Neural progenitor cell (in vitro differentiated cells): ENCODE measurements at regions not wholly inside any gene's neighbourhood (a gene's known extent, or its start where the extent isn't known, plus 50 kb on each side); places are given as distances from the start of the nearest gene placed in this dataset.

Source experiments
- EZH2 ChIP-seq: fragments of 200-600 bp; sonication (generic); IDR thresholded peaks from 2 replicates; pipeline ENCODE4 v1.6.1; 2017; ENCODE audit warnings: antibody characterized with exemption, mild to moderate bottlenecking, moderate library complexity
- EZH2phosphoT487 ChIP-seq: fragments of 200-600 bp; sonication (generic); IDR thresholded peaks from 2 replicates; pipeline ENCODE4 v1.6.1; 2017; ENCODE audit warnings: antibody characterized with exemption
- TF ChIP-seq, protein P1 (sequence below): fragments of 200-600 bp; sonication (generic); IDR thresholded peaks from 2 replicates; pipeline ENCODE4 v1.5.1; 2017; ENCODE audit warnings: antibody characterized with exemption, mild to moderate bottlenecking

DNA sequence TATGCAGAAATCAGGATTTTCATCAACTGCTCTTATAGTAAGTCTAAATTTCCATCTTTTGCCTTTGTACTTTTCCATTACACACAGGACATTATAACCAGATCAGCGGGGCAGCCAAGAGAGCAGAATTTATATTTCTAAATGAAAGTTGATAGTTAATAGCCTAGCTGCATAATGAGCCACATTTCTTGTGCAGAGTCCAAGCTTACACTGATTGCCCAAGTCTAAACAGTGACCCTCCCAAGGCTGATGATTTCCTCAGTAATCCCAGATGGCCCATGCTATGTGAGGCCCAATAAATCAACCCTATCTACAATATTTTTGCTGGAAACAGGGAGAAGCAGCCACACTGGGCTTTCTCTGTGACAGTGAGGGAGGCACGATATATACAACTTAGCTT, 475.8 kb upstream of the KCNMB2 start:
- TF ChIP-seq, protein P1, sequence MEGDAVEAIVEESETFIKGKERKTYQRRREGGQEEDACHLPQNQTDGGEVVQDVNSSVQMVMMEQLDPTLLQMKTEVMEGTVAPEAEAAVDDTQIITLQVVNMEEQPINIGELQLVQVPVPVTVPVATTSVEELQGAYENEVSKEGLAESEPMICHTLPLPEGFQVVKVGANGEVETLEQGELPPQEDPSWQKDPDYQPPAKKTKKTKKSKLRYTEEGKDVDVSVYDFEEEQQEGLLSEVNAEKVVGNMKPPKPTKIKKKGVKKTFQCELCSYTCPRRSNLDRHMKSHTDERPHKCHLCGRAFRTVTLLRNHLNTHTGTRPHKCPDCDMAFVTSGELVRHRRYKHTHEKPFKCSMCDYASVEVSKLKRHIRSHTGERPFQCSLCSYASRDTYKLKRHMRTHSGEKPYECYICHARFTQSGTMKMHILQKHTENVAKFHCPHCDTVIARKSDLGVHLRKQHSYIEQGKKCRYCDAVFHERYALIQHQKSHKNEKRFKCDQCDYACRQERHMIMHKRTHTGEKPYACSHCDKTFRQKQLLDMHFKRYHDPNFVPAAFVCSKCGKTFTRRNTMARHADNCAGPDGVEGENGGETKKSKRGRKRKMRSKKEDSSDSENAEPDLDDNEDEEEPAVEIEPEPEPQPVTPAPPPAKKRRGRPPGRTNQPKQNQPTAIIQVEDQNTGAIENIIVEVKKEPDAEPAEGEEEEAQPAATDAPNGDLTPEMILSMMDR: no peak
- TF ChIP-seq EZH2phosphoT487: no peak
- TF ChIP-seq EZH2: no peak
